Stimulated activated effector memory CD8-positive, alpha-beta T cell treated with anti-CD3 and anti-CD28 coated beads, Interleukin-12 subunit alpha, Interleukin-12 subunit beta, amount 100 ng/mL, for 72 hours (primary cell): ENCODE measurements at regions not wholly inside any gene's neighbourhood (a gene's known extent, or its start where the extent isn't known, plus 50 kb on each side); places are given as distances from the start of the nearest gene placed in this dataset.
"Not testable (repeated sequence)": the region's sequence is repeated elsewhere in the genome, so short reads cannot be mapped to it uniquely, and the experiment has no call there.

ENCODE experiments used
- ATAC-seq: fragments of 150-1000 bp; cut with Tn5 transposase; 2 replicates; pipeline ENCODE4 v1.10.0; 2021
- DNase-seq, 2 donors: peaks; one replicate each; pipeline ENCODE4 v3.0.0; 2021 to 2022; ENCODE audit warnings: low spot score in 2 of 2
- H3K27ac Mint-ChIP-seq: one replicate; pipeline ENCODE4 v1.8.0; 2022; ENCODE audit warnings: mild to moderate bottlenecking, mixed read lengths
- H3K36me3 Mint-ChIP-seq: one replicate; pipeline ENCODE4 v1.8.0; 2022; ENCODE audit warnings: mild to moderate bottlenecking, mixed read lengths
- H3K4me1 Mint-ChIP-seq: one replicate; pipeline ENCODE4 v1.8.0; 2022; ENCODE audit warnings: mixed read lengths
- H3K4me3 Mint-ChIP-seq: one replicate; pipeline ENCODE4 v1.8.0; 2022; ENCODE audit warnings: mild to moderate bottlenecking, mixed read lengths
- H3K9me3 Mint-ChIP-seq: one replicate; pipeline ENCODE4 v1.8.0; 2022; ENCODE audit warnings: mixed read lengths

DNA sequence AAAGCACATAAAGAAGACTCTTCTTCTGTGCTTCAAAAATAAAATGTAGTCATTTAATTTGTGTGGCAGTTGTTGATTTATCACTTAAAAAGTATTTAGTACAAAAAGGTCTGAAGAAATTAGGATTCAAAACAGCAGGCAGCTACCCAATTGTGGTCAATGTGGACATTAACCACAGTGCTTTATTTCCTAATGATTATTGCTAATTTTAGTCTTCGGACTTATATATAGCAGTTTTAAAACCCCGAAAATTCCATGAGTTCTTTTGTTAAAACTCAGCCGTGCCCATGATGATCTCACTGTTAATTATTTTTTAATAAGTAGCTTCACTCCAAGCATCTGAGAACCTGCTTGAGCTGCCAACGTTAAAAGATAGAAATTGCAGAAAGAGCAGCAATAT lies 594.3 kb downstream of the STK39 start:
- no peak for ATAC-seq
- no peak overlapping the region for H3K27ac Mint-ChIP-seq
- no peaks in the 10 kb centered on the region for H3K36me3 Mint-ChIP-seq
- no peaks in the 10 kb centered on the region for H3K4me1 Mint-ChIP-seq
- H3K4me3 Mint-ChIP-seq: no peak overlapping the region
- no peak for DNase-seq
- no peaks in the 10 kb centered on the region for H3K9me3 Mint-ChIP-seq

DNA sequence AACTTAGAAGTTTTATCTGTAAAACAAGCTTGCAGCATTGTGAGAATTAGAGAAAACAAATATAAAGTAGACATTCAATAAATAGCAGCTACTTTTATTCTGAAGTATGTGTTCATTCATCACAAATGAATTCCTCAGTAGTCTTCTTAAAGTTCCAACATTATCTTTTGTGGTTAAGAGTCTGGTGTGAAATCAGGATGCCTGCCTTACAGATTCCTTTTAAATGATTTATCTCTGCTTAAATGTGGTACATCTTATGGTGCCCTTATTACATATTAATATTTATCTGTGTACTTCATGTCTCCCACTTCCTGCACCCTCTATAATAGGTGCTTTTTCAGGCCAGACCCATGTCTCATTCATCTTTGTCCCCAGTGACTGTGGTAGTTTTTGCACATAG lies 595.0 kb downstream of the STK39 start:
- H3K4me1 Mint-ChIP-seq: no peaks in the 10 kb centered on the region
- ATAC-seq (no peak), DNase-seq (no peak)
- H3K4me3 Mint-ChIP-seq: no peak overlapping the region
- H3K27ac Mint-ChIP-seq: no peak overlapping the region
- H3K36me3 Mint-ChIP-seq: no peaks in the 10 kb centered on the region
- no peaks in the 10 kb centered on the region for H3K9me3 Mint-ChIP-seq

DNA sequence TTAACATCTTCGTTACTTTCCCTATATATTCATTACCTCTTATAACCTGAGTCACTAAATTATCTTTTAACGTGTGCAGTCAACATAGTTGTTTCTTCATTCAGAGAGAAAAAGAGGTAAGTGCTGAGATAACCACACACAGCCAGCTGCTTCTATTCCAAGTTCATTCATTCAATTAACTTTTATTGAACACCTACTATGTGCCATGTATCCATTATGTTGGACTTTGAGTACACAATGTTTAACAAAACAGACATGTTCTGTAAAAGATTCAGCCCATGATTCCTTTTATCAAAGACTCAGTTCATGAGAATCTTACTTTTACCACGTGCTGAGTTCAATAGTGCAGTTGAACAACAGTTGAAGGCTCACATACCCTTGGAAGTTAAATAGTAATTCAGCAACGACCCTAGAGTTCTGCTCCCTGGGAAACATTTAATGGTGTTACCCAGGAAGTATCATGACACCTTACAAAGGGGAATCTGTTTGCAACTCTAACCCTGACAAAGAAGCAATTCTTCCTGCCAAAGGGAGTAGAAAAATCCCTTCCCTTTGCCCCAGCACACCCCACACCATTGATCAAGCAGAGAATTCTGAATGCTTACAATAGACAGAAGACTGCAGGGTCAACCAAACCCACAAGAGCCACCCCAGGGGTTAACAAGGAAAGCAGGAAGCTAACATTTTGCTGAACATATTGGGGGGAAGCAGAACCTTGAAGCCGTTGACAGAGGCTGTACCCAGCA lies 595.8 kb downstream of the STK39 start:
- DNase-seq: no peak
- no peaks in the 10 kb centered on the region for H3K4me1 Mint-ChIP-seq
- H3K4me3 Mint-ChIP-seq: no peak overlapping the region
- H3K9me3 Mint-ChIP-seq: no peaks in the 10 kb centered on the region
- no peak for ATAC-seq
- no peak overlapping the region for H3K27ac Mint-ChIP-seq
- no peaks in the 10 kb centered on the region for H3K36me3 Mint-ChIP-seq

- no peaks in the 10 kb centered on the region for H3K4me1 Mint-ChIP-seq
- ATAC-seq (no peak), DNase-seq (no peak)
- peaks cover 4% of the 10 kb centered on the region for H3K9me3 Mint-ChIP-seq
- no peak overlapping the region for H3K27ac Mint-ChIP-seq
- no peaks in the 10 kb centered on the region for H3K36me3 Mint-ChIP-seq
- H3K4me3 Mint-ChIP-seq: no peak overlapping the region
Measured at GRCh38 chr2:167646557-167646956, 600.8 kb downstream of the STK39 start.

- no peak overlapping the region for H3K4me3 Mint-ChIP-seq
- H3K4me1 Mint-ChIP-seq: no peaks in the 10 kb centered on the region
- DNase-seq (no peak), ATAC-seq (no peak)
- no peaks in the 10 kb centered on the region for H3K36me3 Mint-ChIP-seq
- peaks cover 6% of the 10 kb centered on the region for H3K9me3 Mint-ChIP-seq
- no peak overlapping the region for H3K27ac Mint-ChIP-seq
Measured at GRCh38 chr2:167640096-167640495, 607.3 kb downstream of the STK39 start.

GRCh38 chr2:167637741-167638140 lies 609.7 kb downstream of the STK39 start:
- H3K27ac Mint-ChIP-seq: no peak overlapping the region
- no peaks in the 10 kb centered on the region for H3K36me3 Mint-ChIP-seq
- H3K9me3 Mint-ChIP-seq: peaks cover 12% of the 10 kb centered on the region
- ATAC-seq (no peak), DNase-seq (no peak)
- H3K4me1 Mint-ChIP-seq: no peaks in the 10 kb centered on the region
- H3K4me3 Mint-ChIP-seq: no peak overlapping the region

DNA sequence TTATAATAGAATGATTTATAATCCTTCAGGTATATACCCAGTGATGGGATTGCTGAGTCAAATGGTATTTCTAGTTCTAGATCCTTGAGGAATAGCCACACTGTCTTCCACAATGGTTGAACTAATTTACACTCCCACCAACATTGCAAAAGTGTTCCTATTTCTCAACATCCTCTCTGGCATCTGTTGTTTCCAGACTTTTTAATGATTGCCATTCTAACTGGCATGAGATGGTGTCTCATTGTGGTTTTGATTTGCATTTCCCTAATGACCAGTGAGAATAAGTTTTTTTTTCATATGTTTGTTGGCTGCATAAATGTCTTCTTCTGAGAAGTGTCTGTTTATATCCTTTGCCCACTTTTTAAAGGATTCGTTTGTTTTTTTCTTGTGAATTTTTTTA lies 615.1 kb downstream of the STK39 start:
- H3K27ac Mint-ChIP-seq, H3K4me3 Mint-ChIP-seq, H3K36me3 Mint-ChIP-seq, H3K4me1 Mint-ChIP-seq, ATAC-seq, DNase-seq: not testable (repeated sequence)
- peaks cover 12% of the 10 kb centered on the region for H3K9me3 Mint-ChIP-seq

DNA sequence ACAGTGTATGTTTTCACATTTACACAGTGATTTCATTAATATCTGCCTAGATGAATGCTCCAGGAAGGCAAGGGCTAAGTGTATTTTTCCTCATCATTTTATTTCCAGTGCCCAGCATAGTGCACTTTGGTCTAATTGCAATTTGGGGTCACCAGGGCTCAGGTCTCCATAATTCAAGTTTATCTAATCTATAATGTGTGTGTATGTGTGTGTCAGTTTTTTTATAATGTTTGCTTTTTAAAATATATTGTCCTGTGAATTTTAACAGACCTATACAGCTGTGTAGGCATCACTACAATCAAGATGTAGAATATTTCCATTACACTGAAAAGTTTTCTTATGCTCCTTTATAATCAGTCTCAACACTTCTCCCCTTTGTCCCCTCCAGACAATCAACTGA lies 620.4 kb downstream of the STK39 start:
- ATAC-seq (no peak), DNase-seq (no peak)
- Mint-ChIP-seq H3K9me3 (peaks cover under 1% of the 10 kb centered on the region), H3K36me3 (no peaks in the 10 kb centered on the region), H3K4me3 (no peak overlapping the region), H3K27ac (no peak overlapping the region), H3K4me1 (no peaks in the 10 kb centered on the region)

GRCh38 chr2:167626301-167626700 lies 621.1 kb downstream of the STK39 start:
- H3K4me3 Mint-ChIP-seq: no peak overlapping the region
- peaks cover 4% of the 10 kb centered on the region for H3K9me3 Mint-ChIP-seq
- H3K36me3 Mint-ChIP-seq: no peaks in the 10 kb centered on the region
- H3K27ac Mint-ChIP-seq: no peak overlapping the region
- H3K4me1 Mint-ChIP-seq: no peaks in the 10 kb centered on the region
- DNase-seq (no peak), ATAC-seq (no peak)

GRCh38 chr2:167616997-167617396 lies 630.4 kb downstream of the STK39 start:
- H3K36me3 Mint-ChIP-seq: no peaks in the 10 kb centered on the region
- H3K4me3 Mint-ChIP-seq: no peak overlapping the region
- H3K9me3 Mint-ChIP-seq: peaks cover 4% of the 10 kb centered on the region
- DNase-seq: no peak
- no peak for ATAC-seq
- H3K27ac Mint-ChIP-seq: no peak overlapping the region
- no peaks in the 10 kb centered on the region for H3K4me1 Mint-ChIP-seq

GRCh38 chr2:167613471-167613870 lies 633.9 kb downstream of the STK39 start:
- DNase-seq (no peak), ATAC-seq (no peak)
- Mint-ChIP-seq H3K36me3 (no peaks in the 10 kb centered on the region), H3K4me1 (no peaks in the 10 kb centered on the region), H3K27ac (no peak overlapping the region), H3K4me3 (no peak overlapping the region), H3K9me3 (no peaks in the 10 kb centered on the region)

- ATAC-seq (no peak), DNase-seq (no peak)
- H3K4me3 Mint-ChIP-seq: no peak overlapping the region
- H3K4me1 Mint-ChIP-seq: no peaks in the 10 kb centered on the region
- no peak overlapping the region for H3K27ac Mint-ChIP-seq
- H3K9me3 Mint-ChIP-seq: peaks cover 3% of the 10 kb centered on the region
- no peaks in the 10 kb centered on the region for H3K36me3 Mint-ChIP-seq
Measured at GRCh38 chr2:167608487-167608886, 638.9 kb downstream of the STK39 start.

- Mint-ChIP-seq H3K36me3 (no peaks in the 10 kb centered on the region), H3K4me3 (no peak overlapping the region), H3K27ac (no peak overlapping the region), H3K4me1 (no peaks in the 10 kb centered on the region), H3K9me3 (peaks cover 3% of the 10 kb centered on the region)
- no peak for ATAC-seq
- no peak for DNase-seq
Measured at GRCh38 chr2:167607731-167608130, 639.7 kb downstream of the STK39 start.

GRCh38 chr2:167607211-167607610 lies 640.2 kb downstream of the STK39 start:
- DNase-seq: no peak
- Mint-ChIP-seq H3K9me3 (peaks cover 3% of the 10 kb centered on the region), H3K4me3 (no peak overlapping the region), H3K4me1 (no peaks in the 10 kb centered on the region), H3K27ac (no peak overlapping the region), H3K36me3 (no peaks in the 10 kb centered on the region)
- ATAC-seq: no peak

DNA sequence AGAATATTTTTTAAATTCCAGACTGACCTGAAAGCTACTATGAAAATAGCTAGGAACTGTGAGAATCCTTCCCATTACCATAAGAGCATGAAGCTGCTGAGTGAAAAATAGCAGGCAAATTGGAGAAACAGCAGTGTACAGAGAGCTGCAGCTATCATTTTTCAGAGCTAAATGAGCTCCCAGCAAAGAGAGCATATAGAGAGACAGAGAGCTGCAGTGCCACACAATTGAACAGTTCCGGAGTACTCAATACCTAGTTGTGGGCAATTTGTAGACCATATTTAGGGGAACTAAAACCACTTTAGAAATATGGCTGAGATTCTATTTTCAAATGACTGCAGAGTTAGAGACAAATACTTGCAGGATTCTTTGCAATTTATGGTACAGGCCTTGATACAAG lies 645.3 kb downstream of the STK39 start:
- no peak for ATAC-seq

GRCh38 chr2:167599219-167599618 lies 648.2 kb downstream of the STK39 start:
- H3K4me3 Mint-ChIP-seq: no peak overlapping the region
- no peaks in the 10 kb centered on the region for H3K4me1 Mint-ChIP-seq
- DNase-seq (no peak), ATAC-seq (no peak)
- H3K27ac Mint-ChIP-seq: no peak overlapping the region
- H3K36me3 Mint-ChIP-seq: no peaks in the 10 kb centered on the region
- no peaks in the 10 kb centered on the region for H3K9me3 Mint-ChIP-seq

More for the DNA sequence above, 645.3 kb downstream of the STK39 start:
- no peak overlapping the region for H3K27ac Mint-ChIP-seq
- peaks cover 3% of the 10 kb centered on the region for H3K9me3 Mint-ChIP-seq
- no peaks in the 10 kb centered on the region for H3K4me1 Mint-ChIP-seq
- DNase-seq: no peak
- H3K4me3 Mint-ChIP-seq: no peak overlapping the region
- no peaks in the 10 kb centered on the region for H3K36me3 Mint-ChIP-seq
